ENCODE measurements at regions not wholly inside any gene's neighbourhood (a gene's known extent, or its start where the extent isn't known, plus 50 kb on each side); places are given as distances from the start of the nearest gene placed in this dataset.

GRCh38 chr6:4316867-4317400 is 181.6 kb upstream of the ECI2 start:
- no peak for DNase-seq

GRCh38 chr6:4314201-4314707 is 178.9 kb upstream of the ECI2 start:
- no peak for DNase-seq

GRCh38 chr6:4313044-4313686 is 177.8 kb upstream of the ECI2 start:
- DNase-seq = no peak

GRCh38 chr6:4311976-4312860 is 176.8 kb upstream of the ECI2 start:
- no peak for DNase-seq

GRCh38 chr6:4309540-4309939 is 174.2 kb upstream of the ECI2 start:
- DNase-seq = no peak

GRCh38 chr6:4308364-4308763 is 173.0 kb upstream of the ECI2 start:
- no peak for DNase-seq

GRCh38 chr6:4304927-4305455 is 169.6 kb upstream of the ECI2 start:
- DNase-seq = no peak

- no peak for DNase-seq
Measured at GRCh38 chr6:4303638-4304037, 168.3 kb upstream of the ECI2 start.

GRCh38 chr6:4302524-4302923 is 167.1 kb upstream of the ECI2 start:
- no peak for DNase-seq

- no peak for DNase-seq
Measured at GRCh38 chr6:4301871-4302270, 166.5 kb upstream of the ECI2 start.

GRCh38 chr6:4300917-4301316 is 165.5 kb upstream of the ECI2 start:
- no peak for DNase-seq

- no peak for DNase-seq
Measured at GRCh38 chr6:4299476-4299875, 164.1 kb upstream of the ECI2 start.

GRCh38 chr6:4297348-4297747 is 162.0 kb upstream of the ECI2 start:
- DNase-seq = no peak

GRCh38 chr6:4296552-4296951 is 161.2 kb upstream of the ECI2 start:
- DNase-seq = no peak

GRCh38 chr6:4295783-4296155 is 160.4 kb upstream of the ECI2 start:
- no peak for DNase-seq

- no peak for DNase-seq
Measured at GRCh38 chr6:4295058-4295782, 159.8 kb upstream of the ECI2 start.

- DNase-seq = no peak
Measured at GRCh38 chr6:4294636-4295035, 159.3 kb upstream of the ECI2 start.

- no peak for DNase-seq
Measured at GRCh38 chr6:4291453-4292403, 156.4 kb upstream of the ECI2 start.

- DNase-seq = no peak
Measured at GRCh38 chr6:4289770-4290320, 154.5 kb upstream of the ECI2 start.

GRCh38 chr6:4287811-4288244 is 152.5 kb upstream of the ECI2 start:
- DNase-seq = no peak

GRCh38 chr6:4287372-4287771 is 152.0 kb upstream of the ECI2 start:
- DNase-seq = no peak

Measured in T-helper 1 cell (primary cell).